PC-3 (cell line): ENCODE measurements at regions not wholly inside any gene's neighbourhood (a gene's known extent, or its start where the extent isn't known, plus 50 kb on each side); places are given as distances from the start of the nearest gene placed in this dataset.

Experiments
- ATAC-seq: fragments of 200-7000 bp; cut with Tn5 transposase; 2 replicates; pipeline ENCODE4 v1.9.1; 2020; ENCODE audit warnings: mild to moderate bottlenecking, moderate library complexity
- BruUV-seq: library from RNA; stranded (reverse); fragments of 400-500 nt; replicated peaks from 2 replicates; lab custom pipeline; 2021; lab: Mats Ljungman, UMichigan
- CTCF ChIA-PET: fragments of 300-600 bp; sonication (Branson Sonifier 250); formaldehyde crosslinking; loops from one replicate; lab custom pipeline; 2022; ENCODE audit warnings: antibody characterized with exemption; lab: Charles Lee
- POLR2A ChIA-PET: fragments of 300-600 bp; sonication (Branson Sonifier 250); formaldehyde crosslinking; loops from one replicate; lab custom pipeline; 2022; ENCODE audit warnings: antibody characterized with exemption; ENCODE audit not compliant: unreplicated experiment; lab: Charles Lee
- DNase-seq: peaks from one replicate; pipeline ENCODE4 v3.0.0-alpha.2; 2015
- H2AFZ ChIP-seq: fragments of 300-600 bp; sonication (generic); 2 replicates; pipeline ENCODE4 v1.6.0; 2016; ENCODE audit warnings: antibody characterized with exemption, low read length
- H3F3A ChIP-seq: fragments of 300-600 bp; sonication (generic); one replicate; pipeline ENCODE4 v1.6.0; 2017; ENCODE audit warnings: antibody characterized with exemption, low read length, control low read depth, mild to moderate bottlenecking; ENCODE audit not compliant: unreplicated experiment
- H3K27ac ChIP-seq: fragments of 300-600 bp; sonication (generic); 2 replicates; pipeline ENCODE4 v1.5.1; 2016; ENCODE audit warnings: mild to moderate bottlenecking, low read length
- H3K27me3 ChIP-seq: fragments of 300-600 bp; sonication (generic); 2 replicates; pipeline ENCODE4 v1.6.1; 2016; ENCODE audit warnings: low read length, mixed read lengths
- H3K36me3 ChIP-seq: fragments of 300-600 bp; sonication (generic); 2 replicates; pipeline ENCODE4 v1.6.1; 2016; ENCODE audit warnings: low read depth, mixed run types, low read length, mixed read lengths
- H3K4me1 ChIP-seq: fragments of 300-600 bp; sonication (generic); 2 replicates; pipeline ENCODE4 v1.5.1; 2016; ENCODE audit warnings: low read length; ENCODE audit not compliant: insufficient read depth
- H3K4me2 ChIP-seq: fragments of 300-600 bp; sonication (generic); 2 replicates; pipeline ENCODE4 v1.6.0; 2016; ENCODE audit warnings: low read length
- H3K4me3 ChIP-seq: fragments of 300-600 bp; sonication (generic); 2 replicates; pipeline ENCODE4 v1.5.1; 2016; ENCODE audit warnings: mild to moderate bottlenecking, low read length, mixed read lengths
- H3K79me2 ChIP-seq: fragments of 300-600 bp; sonication (generic); 2 replicates; pipeline ENCODE4 v1.6.1; 2017; ENCODE audit warnings: low read length, mixed read lengths
- H3K9ac ChIP-seq: fragments of 300-600 bp; sonication (generic); 2 replicates; pipeline ENCODE4 v1.6.0; 2016; ENCODE audit warnings: mild to moderate bottlenecking, low read length
- H3K9me2 ChIP-seq: fragments of 300-600 bp; sonication (generic); replicated peaks from 2 replicates; pipeline ENCODE4 v1.6.1; 2016; ENCODE audit warnings: mixed run types, low read length, mixed read lengths
- H3K9me3 ChIP-seq: fragments of 300-600 bp; sonication (generic); 2 replicates; pipeline ENCODE4 v1.6.1; 2016; ENCODE audit warnings: low read length, mixed read lengths
- H4K20me1 ChIP-seq: fragments of 300-600 bp; sonication (generic); 2 replicates; pipeline ENCODE4 v1.6.1; 2016; ENCODE audit warnings: low read length, mixed read lengths
- EZH2 ChIP-seq: fragments of 300-600 bp; sonication (generic); IDR thresholded peaks from one replicate; pipeline ENCODE4 v1.6.1; 2017; ENCODE audit warnings: antibody characterized with exemption, mild to moderate bottlenecking, low read length; ENCODE audit not compliant: unreplicated experiment
- EZH2phosphoT487 ChIP-seq: fragments of 300-600 bp; sonication (generic); IDR thresholded peaks from 2 replicates; pipeline ENCODE4 v1.6.1; 2018; ENCODE audit warnings: mild to moderate bottlenecking, antibody characterized with exemption, low read length, borderline replicate concordance
- intact Hi-C: fragments of 100-400 bp; cut with micrococcal nuclease; formaldehyde crosslinking; loops from 2 replicates; pipeline ENCODE4 v1.9.0; 2023
- TF ChIP-seq, protein P1 (sequence below): fragments of 300-600 bp; sonication (generic); conservative IDR thresholded peaks from 2 replicates; pipeline ENCODE4 v1.5.1; 2017; ENCODE audit warnings: antibody characterized with exemption, low read depth, mild to moderate bottlenecking, low read length

DNA sequence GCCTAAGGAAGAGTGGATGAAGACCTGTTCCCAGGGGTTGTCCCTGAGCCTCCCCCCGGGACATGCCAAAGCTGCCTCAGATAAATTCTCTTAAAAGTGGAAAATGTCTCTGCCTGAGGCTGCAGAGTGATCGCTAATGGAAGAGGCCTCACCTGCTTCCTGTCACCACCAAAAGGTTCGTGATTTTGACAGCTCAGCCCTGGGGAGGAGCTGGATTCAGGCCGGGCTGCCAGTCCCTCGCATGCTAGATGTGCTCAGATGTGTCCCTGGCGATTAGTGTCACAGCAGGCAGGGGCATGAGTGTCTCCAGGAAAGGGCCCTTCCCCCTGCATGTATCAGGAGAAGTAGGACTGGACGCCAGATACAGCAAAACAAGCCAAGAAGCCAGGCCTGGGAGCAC, 626.5 kb downstream of the UQCRFS1 start:
- CTCF ChIA-PET = no interaction called here
- Histone ChIP-seq H2AFZ (no peak overlapping the region), H4K20me1 (no peaks in the 10 kb centered on the region), H3K9me2 (no peaks in the 10 kb centered on the region), H3F3A (no peaks in the 10 kb centered on the region), H3K9ac (no peak overlapping the region), H3K4me2 (no peak overlapping the region), H3K79me2 (no peaks in the 10 kb centered on the region), H3K27me3 (no peaks in the 10 kb centered on the region), H3K27ac (no peak overlapping the region), H3K4me3 (no peak overlapping the region), H3K9me3 (no peaks in the 10 kb centered on the region), H3K4me1 (no peaks in the 10 kb centered on the region), H3K36me3 (no peaks in the 10 kb centered on the region)
- TF ChIP-seq, protein P1, sequence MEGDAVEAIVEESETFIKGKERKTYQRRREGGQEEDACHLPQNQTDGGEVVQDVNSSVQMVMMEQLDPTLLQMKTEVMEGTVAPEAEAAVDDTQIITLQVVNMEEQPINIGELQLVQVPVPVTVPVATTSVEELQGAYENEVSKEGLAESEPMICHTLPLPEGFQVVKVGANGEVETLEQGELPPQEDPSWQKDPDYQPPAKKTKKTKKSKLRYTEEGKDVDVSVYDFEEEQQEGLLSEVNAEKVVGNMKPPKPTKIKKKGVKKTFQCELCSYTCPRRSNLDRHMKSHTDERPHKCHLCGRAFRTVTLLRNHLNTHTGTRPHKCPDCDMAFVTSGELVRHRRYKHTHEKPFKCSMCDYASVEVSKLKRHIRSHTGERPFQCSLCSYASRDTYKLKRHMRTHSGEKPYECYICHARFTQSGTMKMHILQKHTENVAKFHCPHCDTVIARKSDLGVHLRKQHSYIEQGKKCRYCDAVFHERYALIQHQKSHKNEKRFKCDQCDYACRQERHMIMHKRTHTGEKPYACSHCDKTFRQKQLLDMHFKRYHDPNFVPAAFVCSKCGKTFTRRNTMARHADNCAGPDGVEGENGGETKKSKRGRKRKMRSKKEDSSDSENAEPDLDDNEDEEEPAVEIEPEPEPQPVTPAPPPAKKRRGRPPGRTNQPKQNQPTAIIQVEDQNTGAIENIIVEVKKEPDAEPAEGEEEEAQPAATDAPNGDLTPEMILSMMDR = no peak
- no peak for TF ChIP-seq EZH2
- TF ChIP-seq EZH2phosphoT487 = no peak
- ATAC-seq = no peak
- no peak for DNase-seq
- intact Hi-C loops = no loop called here
- POLR2A ChIA-PET = no interaction called here
- no TSS peak for BruUV-seq

DNA sequence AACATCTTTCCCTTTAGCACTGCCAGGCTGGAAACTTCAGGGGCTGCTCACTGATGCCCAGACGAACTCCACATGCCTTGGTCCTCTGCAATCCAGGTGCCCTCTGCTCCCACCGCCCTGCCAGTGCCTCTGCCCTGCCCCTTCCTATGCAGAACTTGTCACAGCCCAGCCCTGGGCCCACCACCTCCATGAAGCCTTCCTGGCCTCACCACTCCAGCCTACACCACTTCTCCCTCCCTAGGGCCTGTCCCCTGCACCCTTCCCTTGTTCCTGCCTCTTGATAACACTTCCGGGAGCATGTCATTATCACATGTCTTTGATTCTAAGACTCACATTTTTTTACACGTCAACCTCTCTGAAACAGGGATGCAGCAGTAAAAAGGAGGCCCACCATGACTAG, 627.2 kb downstream of the UQCRFS1 start:
- no peak for TF ChIP-seq EZH2
- TF ChIP-seq EZH2phosphoT487 = no peak
- TF ChIP-seq, protein P1 = no peak
- Histone ChIP-seq H2AFZ (no peak overlapping the region), H3K4me3 (no peak overlapping the region), H3K4me2 (no peak overlapping the region), H3K9me3 (no peaks in the 10 kb centered on the region), H3K79me2 (no peaks in the 10 kb centered on the region), H3K9me2 (no peaks in the 10 kb centered on the region), H3K36me3 (no peaks in the 10 kb centered on the region), H3K4me1 (no peaks in the 10 kb centered on the region), H3K27ac (no peak overlapping the region), H3K9ac (no peak overlapping the region), H4K20me1 (no peaks in the 10 kb centered on the region), H3F3A (no peaks in the 10 kb centered on the region), H3K27me3 (no peaks in the 10 kb centered on the region)
- intact Hi-C loops = no loop called here
- ChIA-PET CTCF (no interaction called here), POLR2A (no interaction called here)
- DNase-seq = no peak
- no TSS peak for BruUV-seq
- ATAC-seq = no peak

DNA sequence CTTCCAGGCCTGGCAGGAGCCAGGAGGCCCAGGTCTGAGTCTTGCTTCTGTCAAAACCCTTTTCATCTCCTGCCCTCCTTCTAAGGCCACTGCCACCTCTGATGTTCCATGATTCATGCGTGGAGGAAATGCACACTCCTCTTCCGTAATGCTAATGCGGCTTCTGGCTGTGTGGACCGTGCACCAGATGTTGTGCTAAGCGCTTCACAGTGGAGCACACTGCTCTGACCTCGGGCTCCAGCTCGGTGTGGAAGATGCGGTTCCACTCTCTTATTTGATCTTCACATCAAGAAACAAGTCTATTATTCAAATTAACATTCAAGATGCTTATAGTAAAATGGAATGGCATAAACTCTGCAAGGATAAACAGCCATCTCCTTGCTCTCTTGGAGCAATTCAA, 629.2 kb downstream of the UQCRFS1 start:
- no peak overlapping the region for H3K27ac ChIP-seq
- no peaks in the 10 kb centered on the region for H3K9me3 ChIP-seq
- ChIA-PET POLR2A (no interaction called here), CTCF (no interaction called here)
- H3F3A ChIP-seq = no peaks in the 10 kb centered on the region
- H3K9ac ChIP-seq = no peak overlapping the region
- no peaks in the 10 kb centered on the region for H3K79me2 ChIP-seq
- no peak overlapping the region for H3K4me3 ChIP-seq
- H2AFZ ChIP-seq = no peak overlapping the region
- no peak overlapping the region for H3K4me2 ChIP-seq
- H3K4me1 ChIP-seq = no peaks in the 10 kb centered on the region
- H4K20me1 ChIP-seq = no peaks in the 10 kb centered on the region
- H3K9me2 ChIP-seq = no peaks in the 10 kb centered on the region
- no peaks in the 10 kb centered on the region for H3K36me3 ChIP-seq
- intact Hi-C loops = no loop called here
- no peaks in the 10 kb centered on the region for H3K27me3 ChIP-seq
- DNase-seq = no peak
- no peak for ATAC-seq
- TF ChIP-seq EZH2phosphoT487 = no peak
- no peak for TF ChIP-seq EZH2
- TF ChIP-seq, protein P1 = no peak
- BruUV-seq = no TSS peak
